ENCODE measurements at regions not wholly inside any gene's neighbourhood (a gene's known extent, or its start where the extent isn't known, plus 50 kb on each side); places are given as distances from the start of the nearest gene placed in this dataset.

DNA sequence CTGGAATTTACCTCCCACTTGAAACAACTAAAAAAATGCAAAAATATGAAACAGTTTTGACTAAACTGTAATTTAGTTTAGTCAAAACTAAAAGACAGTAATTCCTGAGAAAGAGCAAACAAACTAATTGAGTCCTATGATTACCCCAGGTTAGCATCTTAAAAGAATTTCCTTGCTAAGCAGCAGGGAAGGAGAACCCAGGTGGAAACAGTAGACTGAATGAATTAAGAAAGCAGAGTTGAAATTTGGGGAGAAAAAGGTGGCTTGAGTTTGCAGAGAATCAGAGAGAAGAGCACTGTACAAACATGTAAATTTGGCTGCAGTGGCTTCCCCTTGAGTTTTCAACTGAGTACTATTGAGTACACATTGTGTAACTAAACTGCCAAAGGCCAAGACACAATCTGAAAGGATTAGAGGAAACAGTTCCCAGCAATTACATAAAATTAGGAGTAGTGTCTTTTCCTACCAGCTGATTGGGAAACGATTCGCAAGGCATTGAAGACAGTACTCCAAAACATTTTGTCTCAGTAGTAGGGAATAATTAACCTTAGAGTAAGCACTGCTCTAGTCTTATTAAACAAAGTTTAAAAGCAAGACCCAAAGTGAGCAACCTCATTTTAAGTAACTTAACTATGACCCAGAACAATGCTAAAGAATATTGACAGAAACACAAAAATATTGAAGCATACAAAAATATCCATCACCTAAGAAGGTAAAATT is 820.5 kb downstream of the DACH1 start:
- POLR2A ChIA-PET = no interaction called here
- Histone ChIP-seq H3K9ac (no peak overlapping the region), H3K4me3 (ENCODE audit: low read depth in 2 of 2, low read length in 1 of 2) (no peak overlapping the region), H3K4me1 (ENCODE audit: control insufficient read depth in 1 of 2, insufficient read depth in 2 of 2, low read depth in 1 of 2, low read length in 1 of 2) (no peaks in the 10 kb centered on the region), H3K27me3 (ENCODE audit: insufficient read depth) (no peaks in the 10 kb centered on the region), H2AFZ (ENCODE audit: low read depth) (no peak overlapping the region), H3K4me2 (no peak overlapping the region), H3K9me3 (no peaks in the 10 kb centered on the region), H4K20me1 (ENCODE audit: insufficient read depth) (no peaks in the 10 kb centered on the region), H3F3A (replicated peaks; ENCODE audit: insufficient read depth) (no peaks in the 10 kb centered on the region), H3K9me2 (no peaks in the 10 kb centered on the region), H3K79me2 (ENCODE audit: insufficient read depth) (no peaks in the 10 kb centered on the region), H3K36me3 (replicated peaks in 1 of 2; ENCODE audit: control insufficient read depth in 1 of 2, insufficient read depth in 2 of 2, low read length in 1 of 2) (no peaks in the 10 kb centered on the region), H3K27ac (ENCODE audit: low read depth in 2 of 2, low read length in 1 of 2) (no peak overlapping the region)
- no peak for DNase-seq
- 89% methylated on average over 2 of the region's 2 CpGs for WGBS (ENCODE audit: low lambda C conversion rate)
- TF ChIP-seq GABPA (IDR thresholded peaks at IDR 0.05; ENCODE audit: low read depth) (no peak), RFX5 (IDR thresholded peaks at IDR 0.05; ENCODE audit: low read length) (no peak), MEF2A (IDR thresholded peaks at IDR 0.05; ENCODE audit: borderline replicate concordance, low read depth) (no peak), CHD2 (IDR thresholded peaks at IDR 0.05; ENCODE audit: low read length, partially characterized antibody) (no peak)
- CTCF ChIA-PET = interaction anchor here (1.5 kb wide), 1 partner anchor 83 kb away, joined by 3 read pairs; no protein-coding TSS in a partner anchor

- no peaks in the 10 kb centered on the region for H4K20me1 ChIP-seq (ENCODE audit: insufficient read depth)
- no peak overlapping the region for H3K27ac ChIP-seq (ENCODE audit: low read depth in 2 of 2, low read length in 1 of 2)
- no peak overlapping the region for H3K4me3 ChIP-seq (ENCODE audit: low read depth in 2 of 2, low read length in 1 of 2)
- no peaks in the 10 kb centered on the region for H3K27me3 ChIP-seq (ENCODE audit: insufficient read depth)
- CTCF ChIA-PET = interaction anchor here (1.5 kb wide), 1 partner anchor 81 kb away, joined by 3 read pairs; no protein-coding TSS in a partner anchor
- POLR2A ChIA-PET = no interaction called here
- no peaks in the 10 kb centered on the region for H3K36me3 ChIP-seq (replicated peaks in 1 of 2; ENCODE audit: control insufficient read depth in 1 of 2, insufficient read depth in 2 of 2, low read length in 1 of 2)
- no peak for DNase-seq
- no peaks in the 10 kb centered on the region for H3K9me2 ChIP-seq
- no peaks in the 10 kb centered on the region for H3F3A ChIP-seq (replicated peaks; ENCODE audit: insufficient read depth)
- no peak for TF ChIP-seq MEF2A (IDR thresholded peaks at IDR 0.05; ENCODE audit: borderline replicate concordance, low read depth)
- no peak for TF ChIP-seq RCOR1 (IDR thresholded peaks at IDR 0.05; ENCODE audit: low read length)
- TF ChIP-seq EZH2phosphoT487 (IDR thresholded peaks at IDR 0.05; ENCODE audit: borderline replicate concordance, low read depth) = no peak
- TF ChIP-seq ELF1 (IDR thresholded peaks at IDR 0.05) = no peak
- no peak for TF ChIP-seq CTCF (IDR thresholded peaks at IDR 0.05)
- no peak for TF ChIP-seq FOSL2 (IDR thresholded peaks at IDR 0.05; ENCODE audit: borderline replicate concordance, low read depth)
- TF ChIP-seq CHD2 (IDR thresholded peaks at IDR 0.05; ENCODE audit: low read length, partially characterized antibody) = no peak
- TF ChIP-seq MAX (IDR thresholded peaks at IDR 0.05; ENCODE audit: low read depth) = no peak
- TF ChIP-seq TCF12 (IDR thresholded peaks at IDR 0.05) = no peak
- TF ChIP-seq, protein P1, sequence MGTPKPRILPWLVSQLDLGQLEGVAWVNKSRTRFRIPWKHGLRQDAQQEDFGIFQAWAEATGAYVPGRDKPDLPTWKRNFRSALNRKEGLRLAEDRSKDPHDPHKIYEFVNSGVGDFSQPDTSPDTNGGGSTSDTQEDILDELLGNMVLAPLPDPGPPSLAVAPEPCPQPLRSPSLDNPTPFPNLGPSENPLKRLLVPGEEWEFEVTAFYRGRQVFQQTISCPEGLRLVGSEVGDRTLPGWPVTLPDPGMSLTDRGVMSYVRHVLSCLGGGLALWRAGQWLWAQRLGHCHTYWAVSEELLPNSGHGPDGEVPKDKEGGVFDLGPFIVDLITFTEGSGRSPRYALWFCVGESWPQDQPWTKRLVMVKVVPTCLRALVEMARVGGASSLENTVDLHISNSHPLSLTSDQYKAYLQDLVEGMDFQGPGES (IDR thresholded peaks at IDR 0.05; ENCODE audit: low read depth, low read length) = no peak
- TF ChIP-seq SIN3A (IDR thresholded peaks at IDR 0.05; ENCODE audit: borderline replicate concordance, low read depth, low read length) = no peak
- TF ChIP-seq YY1 (IDR thresholded peaks at IDR 0.05; ENCODE audit: low read depth) = no peak
- TF ChIP-seq POLR2AphosphoS5 (IDR thresholded peaks at IDR 0.05; ENCODE audit: low read depth, low read length) = no peak
- no peak for TF ChIP-seq RAD21 (IDR thresholded peaks at IDR 0.05; ENCODE audit: low read length)
- no peak for TF ChIP-seq MXI1 (IDR thresholded peaks at IDR 0.05; ENCODE audit: low read depth, low read length)
- TF ChIP-seq, protein P2, sequence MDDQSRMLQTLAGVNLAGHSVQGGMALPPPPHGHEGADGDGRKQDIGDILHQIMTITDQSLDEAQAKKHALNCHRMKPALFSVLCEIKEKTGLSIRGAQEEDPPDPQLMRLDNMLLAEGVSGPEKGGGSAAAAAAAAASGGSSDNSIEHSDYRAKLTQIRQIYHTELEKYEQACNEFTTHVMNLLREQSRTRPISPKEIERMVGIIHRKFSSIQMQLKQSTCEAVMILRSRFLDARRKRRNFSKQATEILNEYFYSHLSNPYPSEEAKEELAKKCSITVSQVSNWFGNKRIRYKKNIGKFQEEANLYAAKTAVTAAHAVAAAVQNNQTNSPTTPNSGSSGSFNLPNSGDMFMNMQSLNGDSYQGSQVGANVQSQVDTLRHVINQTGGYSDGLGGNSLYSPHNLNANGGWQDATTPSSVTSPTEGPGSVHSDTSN (IDR thresholded peaks at IDR 0.05) = no peak
- no peak for TF ChIP-seq EP300 (IDR thresholded peaks at IDR 0.05; ENCODE audit: borderline replicate concordance in 1 of 2, low read depth in 1 of 2, low read length in 1 of 2)
- no peak for TF ChIP-seq NRF1 (IDR thresholded peaks at IDR 0.05; ENCODE audit: low read depth, low read length)
- TF ChIP-seq REST (IDR thresholded peaks at IDR 0.05; ENCODE audit: low read depth, low read length) = no peak
- no peaks in the 10 kb centered on the region for H3K4me1 ChIP-seq (ENCODE audit: control insufficient read depth in 1 of 2, insufficient read depth in 2 of 2, low read depth in 1 of 2, low read length in 1 of 2)
- H2AFZ ChIP-seq (ENCODE audit: low read depth) = no peak overlapping the region
- H3K9me3 ChIP-seq = no peaks in the 10 kb centered on the region
- H3K9ac ChIP-seq = no peak overlapping the region
- H3K79me2 ChIP-seq (ENCODE audit: insufficient read depth) = no peaks in the 10 kb centered on the region
- H3K4me2 ChIP-seq = no peak overlapping the region
Observed at GRCh38 chr13:71045101-71045500, 821.9 kb downstream of the DACH1 start.
